HG02840 (cell line): ENCODE measurements at regions not wholly inside any gene's neighbourhood (a gene's known extent, or its start where the extent isn't known, plus 50 kb on each side); places are given as distances from the start of the nearest gene placed in this dataset.
"Not testable (repeated sequence)": the region's sequence is repeated elsewhere in the genome, so short reads cannot be mapped to it uniquely, and the experiment has no call there.

Source experiments
- ATAC-seq: cut with Tn5 transposase; IDR thresholded peaks from one replicate; pipeline ENCODE4 v1.9.1; 2021; ENCODE audit warnings: mild to moderate bottlenecking, moderate library complexity, moderate number of reproducible peaks; ENCODE audit not compliant: unreplicated experiment, low FRiP score

DNA sequence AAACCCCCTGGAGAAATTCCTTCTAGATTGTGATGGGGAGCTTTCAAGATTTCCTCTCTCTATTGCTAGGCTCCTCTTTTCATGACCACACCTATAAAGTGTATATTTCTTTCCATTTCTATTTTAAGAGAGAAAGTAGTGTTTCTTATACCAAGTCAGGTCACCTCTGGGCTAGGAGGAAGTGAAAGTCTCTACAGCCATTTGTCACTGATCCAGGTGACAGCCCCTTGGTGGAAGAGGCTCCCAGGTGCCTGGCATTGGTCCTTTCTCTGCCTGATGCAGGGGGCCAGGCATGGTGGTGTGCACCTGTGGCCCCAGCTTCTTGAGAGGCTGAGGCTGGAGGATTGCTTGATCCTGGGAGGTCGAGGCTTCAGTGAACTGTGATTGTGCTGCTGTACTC, 64.7 kb downstream of the DHCR7 start:
- ATAC-seq: no peak

DNA sequence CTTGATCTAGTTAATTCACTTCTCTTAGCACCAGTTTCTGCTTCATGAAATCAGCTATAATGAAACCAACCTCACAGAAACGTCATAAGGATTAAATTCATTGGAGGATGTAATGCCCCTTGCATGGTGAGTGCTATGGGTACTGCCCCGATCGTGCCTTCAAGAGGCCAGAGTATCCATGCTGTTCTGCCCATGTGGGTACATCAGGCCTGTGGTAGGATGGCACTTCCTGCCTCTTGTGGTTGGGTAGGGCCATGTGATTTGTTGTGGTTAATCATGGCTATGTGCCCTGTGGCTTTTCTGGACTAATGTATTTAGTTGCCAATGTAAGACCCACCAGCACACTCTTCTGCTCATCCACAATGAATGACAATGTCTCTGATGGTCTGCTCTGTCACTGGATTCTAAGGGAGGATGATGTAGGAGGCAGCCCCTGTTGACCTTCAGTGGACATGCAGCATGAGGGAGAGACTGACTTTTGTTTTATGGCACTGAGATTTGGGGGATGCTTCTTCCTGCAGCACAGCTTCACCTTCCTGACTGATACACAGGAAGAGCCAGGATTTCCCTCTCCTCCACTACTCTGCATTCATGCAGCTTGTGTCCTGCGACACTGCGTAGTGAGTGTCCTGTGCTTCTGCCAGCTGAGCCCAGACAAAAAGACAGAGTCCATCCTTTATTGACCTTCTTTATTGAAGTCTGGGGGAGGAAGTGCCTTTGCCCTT, 66.2 kb downstream of the DHCR7 start:
- no peak for ATAC-seq

DNA sequence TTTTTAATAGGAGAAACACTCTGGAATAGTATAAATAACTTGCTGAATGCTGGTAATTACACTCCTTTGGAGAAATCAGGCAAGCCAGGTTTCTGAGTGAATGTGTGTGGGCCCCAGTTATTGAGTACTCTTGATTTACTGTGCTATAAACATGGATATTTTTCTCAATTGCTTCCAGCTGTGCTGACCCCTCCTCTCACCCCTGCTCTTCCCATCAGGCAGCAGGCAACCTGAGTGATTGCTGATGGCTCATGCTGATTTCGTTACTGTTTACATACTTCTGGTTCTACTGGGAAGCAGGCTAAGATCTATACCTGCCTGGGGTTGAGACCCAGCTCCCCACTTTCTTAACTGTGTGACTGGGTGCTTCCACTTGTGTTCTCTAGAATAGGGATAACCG, 68.5 kb downstream of the DHCR7 start:
- no peak for ATAC-seq

DNA sequence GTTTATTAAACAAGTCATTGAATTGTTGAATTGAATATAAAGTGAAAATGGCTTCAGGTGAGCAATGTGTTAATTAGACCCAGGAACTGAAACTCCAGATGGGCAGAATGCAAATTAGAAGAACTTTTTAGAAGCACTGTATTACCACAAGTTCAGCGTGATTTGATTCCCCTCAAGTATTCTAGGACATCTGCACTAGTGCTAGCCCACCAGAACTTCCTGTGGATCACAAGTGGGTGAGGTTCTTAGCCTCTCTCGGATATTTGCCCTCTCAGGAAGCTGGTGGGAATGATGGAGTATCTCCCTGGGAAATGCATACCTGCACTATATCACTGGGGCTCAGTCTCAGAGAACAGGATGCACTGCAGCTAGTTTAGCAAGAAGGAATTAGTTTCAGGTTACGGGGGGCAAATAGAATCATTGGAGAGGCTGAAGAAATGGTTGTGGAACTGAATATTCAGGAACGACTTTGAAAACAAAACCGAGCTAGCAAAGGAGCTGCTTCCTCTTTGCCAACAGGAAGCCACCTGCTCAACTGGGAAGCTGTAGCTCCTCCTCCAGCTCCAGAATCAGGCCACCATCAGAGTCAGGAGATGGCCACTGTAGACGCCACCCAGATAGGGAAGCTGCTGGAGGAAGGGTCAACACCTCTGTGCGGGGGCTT, 74.3 kb downstream of the DHCR7 start:
- ATAC-seq: peak; percentile 58

DNA sequence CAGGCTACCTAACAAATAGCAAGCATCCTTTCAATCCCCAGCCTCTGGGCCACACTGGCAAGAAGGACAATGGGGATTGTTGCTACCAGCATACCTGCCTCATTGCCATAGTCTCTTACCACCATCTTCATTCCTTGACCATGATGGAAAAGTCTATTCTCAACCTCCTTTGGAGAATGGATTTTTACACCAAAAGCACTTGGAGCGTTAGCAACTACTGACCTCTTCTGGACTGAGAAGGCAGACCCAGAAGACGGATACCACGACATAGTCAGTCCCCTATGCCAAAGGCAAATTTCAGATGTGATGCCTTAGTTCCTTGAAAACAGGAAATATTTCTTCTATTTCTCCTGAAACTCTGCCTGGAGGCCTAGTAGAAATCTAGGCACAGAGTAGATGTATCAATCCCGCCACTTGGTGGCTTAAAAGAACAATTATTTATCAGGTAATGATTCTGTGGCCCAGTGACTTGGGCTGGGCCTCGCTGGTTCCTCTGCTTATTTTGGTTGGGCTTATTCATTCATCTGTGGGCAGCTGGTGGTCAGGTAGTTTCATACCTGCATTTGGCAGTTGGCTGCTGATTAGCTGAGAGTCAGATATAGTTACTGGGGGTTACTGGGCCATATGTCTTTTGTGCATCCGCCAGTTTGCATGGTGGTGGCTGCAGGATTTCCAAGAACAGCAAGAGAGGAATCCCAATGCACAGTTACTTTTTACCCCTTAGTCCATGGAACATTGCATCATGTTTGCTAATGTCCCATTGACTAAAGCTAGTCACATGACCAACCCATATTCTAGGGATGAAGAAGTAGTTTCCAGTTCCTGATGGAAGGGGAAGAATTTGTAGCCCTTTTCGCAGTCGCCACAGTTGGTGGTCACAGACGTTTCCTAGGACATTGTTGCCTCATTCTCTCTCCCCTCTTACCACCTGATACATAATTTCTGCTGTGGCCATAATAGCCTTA, 75.2 kb downstream of the DHCR7 start:
- no peak for ATAC-seq

DNA sequence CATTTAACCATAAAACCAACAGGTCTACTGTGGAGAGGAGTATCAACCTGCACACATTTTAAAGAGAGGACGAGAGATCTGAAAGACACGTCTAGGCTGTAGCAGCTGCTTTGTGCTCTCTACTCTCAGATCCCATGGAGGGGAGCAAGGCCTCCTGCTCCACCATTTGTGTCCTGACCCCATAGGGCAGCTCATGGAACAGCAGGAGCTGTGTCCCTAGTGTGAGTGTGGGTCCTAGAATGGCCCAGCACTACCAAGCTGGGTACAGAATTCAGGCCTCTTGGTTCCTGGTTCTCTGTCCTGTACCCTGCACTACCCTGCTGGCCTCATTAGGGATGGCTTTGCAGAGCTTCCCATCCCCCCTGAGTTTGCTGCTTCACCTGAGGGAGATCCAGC, 76.5 kb downstream of the DHCR7 start:
- no peak for ATAC-seq

DNA sequence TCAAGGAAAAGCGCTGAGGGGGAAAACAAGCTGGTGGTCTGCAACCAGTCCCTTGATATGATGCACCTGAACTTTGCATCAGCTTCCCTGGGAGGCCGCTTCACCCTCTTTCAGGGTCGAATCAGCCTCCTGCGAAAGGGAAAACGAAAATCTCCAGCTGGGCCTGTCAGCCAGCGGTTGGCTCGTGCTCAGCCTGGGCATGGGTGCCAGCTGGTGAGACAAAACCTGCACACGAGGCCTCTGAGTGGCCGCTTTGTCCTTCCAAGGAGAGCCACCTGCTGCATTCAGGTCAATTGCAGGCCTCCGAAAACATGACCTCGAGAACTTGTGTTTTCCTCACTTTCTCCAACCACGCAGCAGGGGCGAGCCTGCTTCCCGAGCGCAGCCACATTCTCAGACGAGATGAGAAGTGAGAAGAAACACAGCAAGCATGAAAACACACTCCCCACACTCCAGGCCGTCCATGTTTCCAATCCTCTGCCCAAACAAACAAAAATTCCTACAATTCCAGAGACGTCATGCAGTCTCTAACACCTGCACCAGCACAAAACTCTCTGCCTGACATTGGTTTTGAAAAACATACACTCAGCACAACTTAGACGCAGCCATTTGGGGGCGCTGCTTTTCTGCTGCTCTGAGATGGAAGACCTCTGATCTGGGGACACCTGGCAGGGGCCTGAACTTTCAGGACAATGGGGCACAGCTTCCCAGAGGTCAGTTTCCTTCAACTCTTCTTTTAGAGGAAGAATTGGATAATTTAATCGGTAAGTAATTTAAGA, 77.1 kb downstream of the DHCR7 start:
- ATAC-seq: no peak

DNA sequence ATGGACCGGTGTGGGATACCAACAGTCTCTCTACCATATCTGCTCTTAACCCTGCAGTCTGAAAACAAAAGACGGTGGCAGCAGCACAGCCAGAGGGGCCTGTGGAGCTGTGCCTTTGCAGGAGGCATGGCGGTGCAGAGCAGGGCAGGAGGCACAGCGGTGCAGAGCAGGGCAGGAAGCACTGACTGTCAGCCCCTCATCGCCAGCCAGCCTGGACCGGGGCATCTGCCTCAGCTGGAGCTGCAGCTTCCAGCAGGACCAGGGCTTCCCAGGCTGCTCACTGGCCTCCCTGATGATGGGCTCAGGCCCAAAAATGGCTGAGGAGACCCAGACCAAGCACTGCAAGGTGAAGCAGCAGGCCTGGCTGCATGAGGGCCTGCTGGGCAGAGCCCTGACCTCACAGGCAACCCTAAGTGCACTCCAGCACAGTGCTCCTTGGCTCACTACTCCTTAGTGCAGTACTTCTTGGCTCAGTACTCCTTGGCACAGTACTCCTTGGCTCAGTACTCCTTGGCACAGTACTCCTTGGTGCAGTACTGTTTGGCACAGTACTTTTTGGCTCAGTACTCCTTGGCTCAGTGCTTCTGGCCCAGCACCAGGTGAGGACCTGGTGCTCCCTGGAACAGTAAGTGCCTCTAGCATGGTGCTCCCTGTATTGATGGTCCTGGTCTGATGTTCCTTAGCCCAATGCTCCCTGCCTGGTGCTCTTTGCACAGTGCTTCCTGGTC, 78.0 kb downstream of the DHCR7 start:
- no peak for ATAC-seq

DNA sequence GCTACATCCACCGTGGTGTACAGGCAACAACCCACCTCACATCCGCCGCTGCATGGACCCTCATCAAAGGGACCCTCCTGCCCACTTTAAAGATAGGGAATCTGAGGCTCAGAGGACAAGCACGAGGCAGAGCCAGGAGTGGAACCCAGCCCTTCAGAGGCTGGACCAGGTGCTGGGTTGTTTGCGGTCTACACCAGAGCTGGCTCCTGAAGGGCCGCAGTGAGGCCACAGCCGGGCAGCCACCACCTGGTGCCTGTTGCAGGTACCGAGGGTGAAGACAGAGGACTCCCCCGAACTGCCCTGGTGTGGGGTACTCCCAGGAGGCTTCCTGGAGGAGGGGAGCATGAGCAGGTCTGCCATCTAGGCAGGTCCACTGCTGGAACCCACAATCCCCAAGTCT, 78.8 kb downstream of the DHCR7 start:
- ATAC-seq: no peak

DNA sequence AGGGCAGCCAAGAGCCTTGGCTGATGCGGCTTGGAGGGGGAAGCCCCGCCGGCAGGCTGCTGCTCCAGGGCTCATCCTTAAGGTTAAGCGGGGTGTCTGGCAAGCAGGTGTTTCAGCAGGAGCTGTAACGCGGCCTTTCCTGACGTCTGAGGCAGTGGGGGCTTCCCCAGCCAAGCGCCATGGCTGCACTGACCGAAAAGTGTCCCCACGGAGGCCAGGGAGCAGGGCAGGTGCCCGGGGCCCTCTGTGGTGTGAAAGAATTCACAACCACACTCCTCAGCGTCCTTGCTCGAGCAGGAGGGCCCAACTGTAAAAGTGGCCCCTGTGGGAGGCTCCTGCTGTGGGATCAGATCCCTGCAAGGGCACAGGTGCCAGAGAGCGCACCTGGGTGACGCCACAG, 79.2 kb downstream of the DHCR7 start:
- no peak for ATAC-seq

DNA sequence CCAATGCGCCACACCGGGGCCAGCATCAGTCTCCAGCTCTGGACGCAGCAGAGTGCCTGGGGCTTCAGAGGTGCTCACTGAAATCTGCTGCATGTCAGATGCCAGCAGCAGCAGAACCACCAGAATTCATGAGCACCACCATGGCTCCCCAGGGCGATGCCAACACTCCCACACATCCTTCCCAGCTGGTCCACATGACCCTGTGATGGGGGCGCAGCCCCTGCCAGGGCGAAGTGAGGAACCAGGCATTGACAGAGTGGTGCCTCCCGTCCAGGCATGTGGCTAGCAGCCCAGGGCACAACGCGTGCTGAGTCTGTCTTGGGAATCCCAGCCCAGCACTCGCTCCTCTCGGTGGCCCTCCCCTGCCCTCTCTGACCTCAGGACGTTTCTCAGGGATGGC, 80.4 kb downstream of the DHCR7 start:
- no peak for ATAC-seq

DNA sequence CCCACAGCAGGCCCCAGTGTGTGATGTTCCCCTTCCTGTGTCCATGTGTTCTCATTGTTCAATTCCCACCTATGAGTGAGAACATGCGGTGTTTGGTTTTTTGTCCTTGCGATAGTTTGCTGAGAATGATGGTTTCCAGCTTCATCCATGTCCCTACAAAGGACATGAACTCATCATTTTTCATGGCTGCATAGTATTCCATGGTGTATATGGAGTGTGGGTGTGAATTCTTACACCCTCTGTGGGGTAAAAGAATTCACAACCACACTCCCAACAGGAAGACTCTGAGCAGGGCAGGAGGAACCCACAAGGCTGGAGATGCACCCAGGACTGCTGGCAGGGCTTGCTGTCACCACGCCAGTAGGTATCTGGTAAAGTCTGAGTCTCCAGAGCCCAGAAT, 80.9 kb downstream of the DHCR7 start:
- not testable (repeated sequence) for ATAC-seq

DNA sequence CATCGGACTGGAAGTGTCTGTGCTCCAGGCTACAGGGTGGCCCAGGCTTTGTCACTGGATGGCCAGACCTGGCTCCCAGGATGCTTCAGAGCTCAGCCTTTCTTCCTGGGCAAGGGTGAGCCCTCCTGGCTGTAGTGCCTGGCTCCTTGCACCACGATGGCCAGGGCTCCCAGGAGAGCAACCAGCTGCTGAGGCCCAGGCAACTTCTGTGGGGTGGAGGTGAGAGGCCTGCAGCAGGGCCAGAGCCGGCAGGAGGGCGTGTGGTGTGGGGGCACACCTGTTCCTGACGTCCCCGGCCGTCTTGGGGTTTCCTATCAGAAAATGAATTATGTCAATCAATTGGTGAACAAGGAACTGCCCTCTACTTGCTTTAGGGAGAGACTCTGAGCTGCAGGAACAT, 82.1 kb downstream of the DHCR7 start:
- no peak for ATAC-seq

DNA sequence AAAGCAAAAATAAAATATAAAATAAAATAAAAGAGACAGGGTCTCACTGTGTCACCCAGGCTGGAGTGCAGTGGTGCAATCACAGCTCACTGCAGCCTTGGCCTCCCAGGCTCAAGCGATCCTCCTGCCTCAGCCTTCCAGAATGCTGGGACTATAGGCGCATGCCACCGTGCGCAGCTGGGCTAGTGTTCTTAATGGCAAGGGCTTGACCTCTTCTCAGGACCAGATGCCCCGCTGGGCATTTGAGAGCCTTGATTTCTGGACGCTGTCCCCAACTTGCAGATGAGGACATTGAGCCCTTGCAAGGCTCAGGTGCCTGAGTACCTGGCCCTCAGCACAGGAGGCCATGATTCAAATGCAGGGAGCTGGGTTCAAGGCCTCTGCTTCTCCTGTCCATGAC, 82.6 kb downstream of the DHCR7 start:
- no peak for ATAC-seq

DNA sequence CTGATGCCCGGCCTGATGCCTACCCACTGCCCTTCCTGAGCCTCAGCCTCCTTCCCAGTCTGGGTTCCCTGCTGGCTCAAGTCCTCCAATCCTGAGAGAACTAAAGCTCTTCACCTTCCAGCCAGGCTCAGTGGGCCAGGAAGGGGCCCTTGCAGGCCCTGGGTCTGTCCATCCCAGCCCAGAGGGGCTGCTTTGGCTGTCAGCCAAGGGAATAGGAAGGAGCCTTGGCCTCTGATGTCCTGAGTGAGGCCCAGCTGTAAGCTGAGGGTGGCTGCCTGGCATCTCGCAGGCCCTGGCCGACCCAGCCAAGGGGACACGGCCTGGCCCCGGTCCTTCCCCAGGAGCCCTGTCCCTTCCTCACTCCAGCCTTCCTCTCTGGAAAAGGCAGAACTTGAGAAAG, 83.4 kb downstream of the DHCR7 start:
- ATAC-seq: no peak

DNA sequence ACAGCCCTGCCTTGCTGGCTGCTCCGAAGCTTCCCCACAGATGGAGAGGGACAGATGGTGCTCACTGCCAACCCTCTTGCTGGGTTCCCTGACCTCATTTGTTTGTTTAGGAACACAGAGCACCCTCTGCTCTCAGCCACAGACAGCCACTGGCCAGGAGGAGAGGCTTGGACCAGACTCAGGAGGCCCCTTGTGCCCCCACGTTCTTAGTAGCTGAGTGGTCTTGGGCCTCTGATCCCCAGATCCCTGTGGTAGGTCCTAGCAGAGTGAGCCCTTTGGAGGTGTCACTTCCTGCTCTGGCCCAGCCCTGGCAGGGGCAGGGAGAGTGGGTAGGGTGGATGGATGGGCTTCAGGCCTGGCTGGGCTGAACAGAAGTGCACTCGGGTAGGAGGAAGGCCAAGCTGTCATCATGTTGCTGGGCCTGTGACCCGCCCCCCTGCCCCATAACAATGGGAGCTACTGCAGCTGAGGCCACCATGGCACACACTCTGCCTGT, 84.0 kb downstream of the DHCR7 start:
- no peak for ATAC-seq

DNA sequence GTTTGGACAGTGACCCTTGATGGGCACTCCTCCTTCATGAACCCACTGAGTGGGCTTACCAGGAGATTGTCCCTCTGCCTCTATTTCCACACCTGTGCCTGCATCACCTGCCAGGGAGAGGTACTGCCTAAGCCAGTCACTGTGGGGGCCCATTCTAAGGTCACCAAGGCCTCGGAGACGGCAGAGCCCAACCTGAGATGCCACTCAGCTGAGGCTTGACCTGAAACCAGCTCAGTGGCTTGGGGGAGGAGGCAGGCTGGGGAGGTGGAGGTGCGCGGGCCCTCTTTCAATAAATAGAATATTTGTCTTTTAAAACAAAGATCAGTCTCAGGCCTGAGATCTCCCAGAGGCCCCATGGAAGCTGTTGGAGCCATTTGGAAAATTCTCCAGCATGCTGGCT, 84.5 kb downstream of the DHCR7 start:
- no peak for ATAC-seq

DNA sequence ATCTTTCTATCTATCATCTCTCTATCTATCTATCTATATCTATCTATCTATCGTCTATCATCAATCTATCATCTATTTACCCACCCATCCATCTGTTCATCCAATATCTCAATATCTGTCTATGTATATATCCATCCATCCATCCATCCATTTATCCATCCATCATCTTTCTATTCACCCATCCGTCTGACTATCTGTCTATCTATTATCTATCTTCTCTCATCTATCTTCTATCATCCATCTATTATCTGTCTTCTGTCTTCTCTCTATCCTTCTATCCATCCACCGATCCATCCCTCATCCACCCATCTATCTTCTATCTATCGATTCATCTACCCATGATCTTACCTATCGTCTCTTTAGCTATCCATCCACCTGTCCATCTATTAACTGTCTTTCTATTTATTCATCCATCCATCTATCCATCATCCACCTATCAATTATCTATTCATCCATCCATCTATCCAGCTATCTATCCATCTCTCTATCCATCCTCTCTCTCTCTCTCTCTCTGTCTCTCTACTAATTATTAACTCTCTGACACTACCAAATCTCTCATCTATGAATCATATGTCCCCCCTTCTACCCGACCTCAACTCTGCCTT, 89.1 kb downstream of the DHCR7 start:
- no peak for ATAC-seq

DNA sequence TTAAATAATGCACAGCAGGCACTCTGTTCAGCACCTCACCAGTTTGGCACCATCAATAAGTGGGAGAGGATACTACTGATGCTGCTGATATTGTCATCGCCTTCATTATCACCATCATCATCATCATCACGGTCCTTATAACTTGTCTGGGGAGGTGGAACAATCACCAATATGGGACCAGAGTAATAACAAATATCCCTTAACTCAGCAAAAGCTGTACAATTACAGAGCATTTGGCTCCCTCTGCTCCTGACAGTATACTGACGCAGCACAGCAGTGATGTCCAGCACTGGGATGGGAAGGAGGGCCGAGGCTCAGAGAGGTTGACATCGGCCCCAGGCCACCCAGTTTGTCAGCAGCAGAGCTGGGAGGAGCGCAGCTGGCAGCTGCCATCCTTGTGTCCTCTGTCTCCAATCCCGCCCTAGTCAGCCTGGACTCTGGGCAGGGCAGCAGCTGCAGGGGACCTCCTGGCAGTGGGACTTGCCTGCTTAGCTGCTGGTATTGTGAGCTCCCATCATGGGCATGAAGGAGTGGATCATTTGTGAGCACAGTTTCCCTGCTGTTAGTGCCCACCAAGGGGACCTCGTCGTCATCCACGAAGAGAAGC, 90.0 kb downstream of the DHCR7 start:
- no peak for ATAC-seq
